ENCODE measurements at regions not wholly inside any gene's neighbourhood (a gene's known extent, or its start where the extent isn't known, plus 50 kb on each side); places are given as distances from the start of the nearest gene placed in this dataset.

DNA sequence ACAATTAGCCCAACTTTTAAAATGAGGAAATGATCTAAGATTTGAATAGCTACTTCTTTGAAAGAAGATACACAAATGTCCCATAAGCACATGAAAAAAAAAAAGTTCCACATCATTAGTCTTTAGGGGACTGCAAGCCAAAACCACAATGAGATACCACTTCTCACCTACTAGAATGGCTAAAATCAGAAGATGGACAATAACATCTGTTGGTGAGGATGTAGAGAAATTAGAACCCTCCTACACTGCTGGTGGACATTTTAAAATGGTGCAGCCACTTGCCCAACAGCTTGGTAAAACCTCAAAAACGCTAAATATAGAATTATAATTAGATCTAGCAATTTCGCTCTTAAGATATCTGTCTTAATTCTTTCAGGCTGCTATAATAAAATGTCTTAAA lies 77.1 kb downstream of the MEX3B start:
- H3K4me1 ChIP-seq (ENCODE audit: insufficient read depth, poor library complexity, severe bottlenecking), result no peaks in the 10 kb centered on the region
- no peak overlapping the region for H3K4me3 ChIP-seq (ENCODE audit: severe bottlenecking)
- no peaks in the 10 kb centered on the region for H3K27me3 ChIP-seq (ENCODE audit: insufficient read depth, poor library complexity, severe bottlenecking)
- no peaks in the 10 kb centered on the region for H3K9me3 ChIP-seq (ENCODE audit: severe bottlenecking)
- DNase-seq (ENCODE audit: low spot score) (no peak), ATAC-seq (ENCODE audit: low read depth) (no peak)
- no peak overlapping the region for H3K27ac ChIP-seq (ENCODE audit: poor library complexity, severe bottlenecking)
- no peaks in the 10 kb centered on the region for H3K36me3 ChIP-seq (ENCODE audit: low read depth)
- TF ChIP-seq, protein P1, sequence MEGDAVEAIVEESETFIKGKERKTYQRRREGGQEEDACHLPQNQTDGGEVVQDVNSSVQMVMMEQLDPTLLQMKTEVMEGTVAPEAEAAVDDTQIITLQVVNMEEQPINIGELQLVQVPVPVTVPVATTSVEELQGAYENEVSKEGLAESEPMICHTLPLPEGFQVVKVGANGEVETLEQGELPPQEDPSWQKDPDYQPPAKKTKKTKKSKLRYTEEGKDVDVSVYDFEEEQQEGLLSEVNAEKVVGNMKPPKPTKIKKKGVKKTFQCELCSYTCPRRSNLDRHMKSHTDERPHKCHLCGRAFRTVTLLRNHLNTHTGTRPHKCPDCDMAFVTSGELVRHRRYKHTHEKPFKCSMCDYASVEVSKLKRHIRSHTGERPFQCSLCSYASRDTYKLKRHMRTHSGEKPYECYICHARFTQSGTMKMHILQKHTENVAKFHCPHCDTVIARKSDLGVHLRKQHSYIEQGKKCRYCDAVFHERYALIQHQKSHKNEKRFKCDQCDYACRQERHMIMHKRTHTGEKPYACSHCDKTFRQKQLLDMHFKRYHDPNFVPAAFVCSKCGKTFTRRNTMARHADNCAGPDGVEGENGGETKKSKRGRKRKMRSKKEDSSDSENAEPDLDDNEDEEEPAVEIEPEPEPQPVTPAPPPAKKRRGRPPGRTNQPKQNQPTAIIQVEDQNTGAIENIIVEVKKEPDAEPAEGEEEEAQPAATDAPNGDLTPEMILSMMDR (IDR thresholded peaks at IDR 0.05; ENCODE audit: poor library complexity, severe bottlenecking), result no peak

DNA sequence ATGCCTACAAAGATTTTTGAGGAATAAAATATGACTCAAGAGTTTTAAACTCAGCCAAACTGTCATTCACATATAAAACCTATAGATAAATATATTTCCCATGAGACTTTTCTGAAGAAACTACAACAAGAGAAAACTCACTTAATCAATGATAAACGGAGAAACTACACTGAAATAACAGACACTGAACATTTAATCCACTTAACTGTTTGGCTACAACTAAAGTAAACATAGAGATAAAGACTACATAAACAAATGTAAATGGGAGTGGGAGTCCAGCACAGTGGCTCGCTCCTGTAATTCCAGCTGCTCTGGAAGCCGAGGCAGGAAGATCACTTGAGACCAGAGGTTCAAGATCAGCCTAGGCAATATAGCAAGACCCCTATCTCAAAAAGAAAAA lies 79.2 kb downstream of the MEX3B start:
- Histone ChIP-seq H3K4me1 (ENCODE audit: insufficient read depth, poor library complexity, severe bottlenecking) (no peaks in the 10 kb centered on the region), H3K27ac (ENCODE audit: poor library complexity, severe bottlenecking) (no peak overlapping the region), H3K4me3 (ENCODE audit: severe bottlenecking) (no peak overlapping the region), H3K36me3 (ENCODE audit: low read depth) (no peaks in the 10 kb centered on the region), H3K9me3 (ENCODE audit: severe bottlenecking) (no peaks in the 10 kb centered on the region), H3K27me3 (ENCODE audit: insufficient read depth, poor library complexity, severe bottlenecking) (no peaks in the 10 kb centered on the region)
- no peak for ATAC-seq (ENCODE audit: low read depth)
- no peak for DNase-seq (ENCODE audit: low spot score)
- TF ChIP-seq, protein P1 (IDR thresholded peaks at IDR 0.05; ENCODE audit: poor library complexity, severe bottlenecking), result no peak

DNA sequence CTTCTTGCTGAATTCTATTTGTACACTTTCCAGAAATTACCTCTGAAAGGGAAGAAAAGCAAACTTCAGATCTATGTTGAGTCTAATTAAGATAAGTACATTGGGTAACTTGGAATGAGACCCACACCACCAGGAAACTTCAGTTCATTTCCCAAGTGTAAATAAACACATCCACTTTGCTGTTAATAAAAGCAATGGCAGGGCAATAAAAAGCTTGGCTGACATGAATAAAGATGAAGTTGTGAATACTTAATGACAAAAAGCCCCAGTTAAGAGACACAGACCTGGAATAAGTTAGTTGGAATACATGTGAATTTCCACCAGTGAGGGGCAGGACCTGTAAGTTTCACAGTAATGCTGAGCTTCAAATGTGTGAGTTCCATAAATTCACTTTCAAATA lies 83.3 kb downstream of the MEX3B start:
- ATAC-seq (ENCODE audit: low read depth), result no peak
- H3K4me3 ChIP-seq (ENCODE audit: severe bottlenecking), result no peak overlapping the region
- no peaks in the 10 kb centered on the region for H3K4me1 ChIP-seq (ENCODE audit: insufficient read depth, poor library complexity, severe bottlenecking)
- TF ChIP-seq, protein P1 (IDR thresholded peaks at IDR 0.05; ENCODE audit: poor library complexity, severe bottlenecking), result no peak
- H3K27ac ChIP-seq (ENCODE audit: poor library complexity, severe bottlenecking), result no peak overlapping the region
- DNase-seq (ENCODE audit: low spot score), result no peak
- no peaks in the 10 kb centered on the region for H3K36me3 ChIP-seq (ENCODE audit: low read depth)
- no peaks in the 10 kb centered on the region for H3K9me3 ChIP-seq (ENCODE audit: severe bottlenecking)
- no peaks in the 10 kb centered on the region for H3K27me3 ChIP-seq (ENCODE audit: insufficient read depth, poor library complexity, severe bottlenecking)

DNA sequence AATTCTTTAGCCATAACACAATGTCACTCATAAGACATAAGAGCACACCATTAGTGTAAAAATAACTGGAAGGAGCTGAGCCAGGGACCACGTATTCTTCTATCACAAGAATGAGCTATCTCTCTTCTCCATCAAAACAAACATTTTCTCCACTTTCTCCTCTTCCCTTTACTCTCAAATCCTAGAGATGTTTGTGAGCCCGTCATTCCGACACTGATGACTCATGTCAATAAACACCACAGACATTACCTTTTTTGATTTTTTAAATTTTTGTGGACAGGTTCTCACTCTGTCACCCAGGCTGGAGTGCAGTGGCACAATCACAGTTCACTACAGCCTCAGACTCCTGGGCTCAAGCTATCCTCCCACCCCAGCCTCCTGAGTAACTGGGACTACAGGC lies 86.6 kb downstream of the MEX3B start:
- TF ChIP-seq, protein P1 (IDR thresholded peaks at IDR 0.05; ENCODE audit: poor library complexity, severe bottlenecking), result no peak
- DNase-seq (ENCODE audit: low spot score) (no peak), ATAC-seq (ENCODE audit: low read depth) (peak; percentile 69; the same call in 2 of the 3 replicates)
- Histone ChIP-seq H3K27me3 (ENCODE audit: insufficient read depth, poor library complexity, severe bottlenecking) (no peaks in the 10 kb centered on the region), H3K4me3 (ENCODE audit: severe bottlenecking) (no peak overlapping the region), H3K36me3 (ENCODE audit: low read depth) (no peaks in the 10 kb centered on the region), H3K4me1 (ENCODE audit: insufficient read depth, poor library complexity, severe bottlenecking) (no peaks in the 10 kb centered on the region), H3K27ac (ENCODE audit: poor library complexity, severe bottlenecking) (no peak overlapping the region), H3K9me3 (ENCODE audit: severe bottlenecking) (no peaks in the 10 kb centered on the region)

DNA sequence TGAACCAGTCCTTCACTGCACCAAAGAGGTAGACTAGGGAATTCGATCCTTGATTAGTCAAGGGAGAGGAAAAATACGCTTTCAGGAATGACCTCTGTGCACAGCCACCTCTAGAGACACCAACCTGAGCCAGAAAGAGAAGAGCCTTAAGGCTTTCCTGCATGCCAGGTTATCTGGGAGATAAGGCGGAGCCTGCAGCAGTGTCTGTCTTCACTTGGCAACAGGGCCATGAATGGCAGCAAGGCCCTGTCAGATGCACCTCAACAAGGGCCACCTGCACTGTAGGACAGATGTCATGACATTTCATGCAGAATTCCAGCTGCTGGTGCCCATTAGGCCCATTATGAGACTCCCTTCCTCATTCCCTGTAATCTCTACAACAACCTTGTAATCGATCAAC lies 88.1 kb downstream of the MEX3B start:
- H3K4me3 ChIP-seq (ENCODE audit: severe bottlenecking), result no peak overlapping the region
- TF ChIP-seq, protein P1 (IDR thresholded peaks at IDR 0.05; ENCODE audit: poor library complexity, severe bottlenecking), result no peak
- no peak overlapping the region for H3K27ac ChIP-seq (ENCODE audit: poor library complexity, severe bottlenecking)
- no peak for DNase-seq (ENCODE audit: low spot score)
- no peaks in the 10 kb centered on the region for H3K36me3 ChIP-seq (ENCODE audit: low read depth)
- ATAC-seq (ENCODE audit: low read depth), result no peak
- no peaks in the 10 kb centered on the region for H3K27me3 ChIP-seq (ENCODE audit: insufficient read depth, poor library complexity, severe bottlenecking)
- H3K4me1 ChIP-seq (ENCODE audit: insufficient read depth, poor library complexity, severe bottlenecking), result no peaks in the 10 kb centered on the region
- H3K9me3 ChIP-seq (ENCODE audit: severe bottlenecking), result no peaks in the 10 kb centered on the region

Measured in RWPE2 (cell line).